OCI-LY1 (cell line): ENCODE measurements at regions not wholly inside any gene's neighbourhood (a gene's known extent, or its start where the extent isn't known, plus 50 kb on each side); places are given as distances from the start of the nearest gene placed in this dataset.

ENCODE experiments used
- H2AFZ ChIP-seq: fragments of 200-600 bp; sonication (generic), shearing (Covaris generic); 2 replicates; pipeline ENCODE4 v1.6.0; 2014; ENCODE audit warnings: antibody characterized with exemption, mild to moderate bottlenecking, low read length
- H3F3A ChIP-seq: fragments of 200-600 bp; sonication (generic), shearing (Covaris generic); 2 replicates; pipeline ENCODE4 v1.6.0; 2014; ENCODE audit warnings: mild to moderate bottlenecking, antibody characterized with exemption, low read length, moderate library complexity; ENCODE audit not compliant: insufficient read depth
- H3K27ac ChIP-seq: fragments of 200-600 bp; sonication (generic); 2 replicates; pipeline ENCODE4 v1.5.1; 2014; ENCODE audit warnings: low read length, mixed run types, mild to moderate bottlenecking, low read depth; ENCODE audit not compliant: poor library complexity, severe bottlenecking
- H3K27me3 ChIP-seq: fragments of 200-600 bp; sonication (generic); 2 replicates; pipeline ENCODE4 v1.6.0; 2014; ENCODE audit warnings: antibody characterized with exemption, mild to moderate bottlenecking, low read length, moderate library complexity; ENCODE audit not compliant: insufficient read depth
- H3K36me3 ChIP-seq: fragments of 200-600 bp; sonication (generic); 2 replicates; pipeline ENCODE4 v1.6.1; 2014; ENCODE audit warnings: mild to moderate bottlenecking, antibody characterized with exemption, low read length, moderate library complexity, mixed read lengths; ENCODE audit not compliant: insufficient read depth
- H3K4me1 ChIP-seq: fragments of 200-600 bp; sonication (generic); 2 replicates; pipeline ENCODE4 v1.5.1; 2014; ENCODE audit warnings: mild to moderate bottlenecking, low read length, moderate library complexity; ENCODE audit not compliant: insufficient read depth, severe bottlenecking
- H3K4me2 ChIP-seq: fragments of 200-600 bp; sonication (generic), shearing (Covaris generic); 2 replicates; pipeline ENCODE4 v1.6.1; 2014; ENCODE audit warnings: low read length
- H3K4me3 ChIP-seq: fragments of 200-600 bp; sonication (generic); 2 replicates; pipeline ENCODE4 v1.5.1; 2014; ENCODE audit warnings: low read length, low read depth, mild to moderate bottlenecking, mixed read lengths; ENCODE audit not compliant: poor library complexity, severe bottlenecking
- H3K79me2 ChIP-seq: fragments of 200-600 bp; shearing (Covaris generic); 2 replicates; pipeline ENCODE4 v1.6.1; 2016; ENCODE audit warnings: mixed run types, low read length, mixed read lengths; ENCODE audit not compliant: insufficient read depth
- H3K9ac ChIP-seq: fragments of 200-600 bp; sonication (generic), shearing (Covaris generic); 2 replicates; pipeline ENCODE4 v1.6.1; 2014; ENCODE audit warnings: mild to moderate bottlenecking, low read length, mixed read lengths
- H3K9me2 ChIP-seq: fragments of 200-600 bp; sonication (generic), shearing (Covaris generic); 2 replicates; pipeline ENCODE4 v1.6.1; 2014; ENCODE audit warnings: low read depth, mild to moderate bottlenecking, low read length, mixed read lengths
- H3K9me3 ChIP-seq: fragments of 200-600 bp; shearing (Covaris generic); 2 replicates; pipeline ENCODE4 v1.6.1; 2014; ENCODE audit warnings: low read length, mixed read lengths
- H4K20me1 ChIP-seq: fragments of 200-600 bp; sonication (generic), shearing (Covaris generic); 2 replicates; pipeline ENCODE4 v1.6.0; 2016; ENCODE audit warnings: mild to moderate bottlenecking, low read length; ENCODE audit not compliant: insufficient read depth
- EZH2 ChIP-seq: fragments of 200-600 bp; sonication (generic), shearing (Covaris generic); IDR thresholded peaks from 2 replicates; pipeline ENCODE4 v1.8.0; 2017; ENCODE audit warnings: borderline replicate concordance, mixed run types, mild to moderate bottlenecking, antibody characterized with exemption, low read length, moderate library complexity, mixed read lengths
- TF ChIP-seq, protein P1 (sequence below): fragments of 200-600 bp; sonication (generic), shearing (Covaris generic); IDR thresholded peaks from 2 replicates; pipeline ENCODE4 v1.5.1; 2017; ENCODE audit warnings: mild to moderate bottlenecking, antibody characterized with exemption, low read length, moderate library complexity, mixed read lengths

- no peaks in the 10 kb centered on the region for H3K9me3 ChIP-seq
- H3K27me3 ChIP-seq = no peaks in the 10 kb centered on the region
- H3K4me1 ChIP-seq = no peaks in the 10 kb centered on the region
- no peak overlapping the region for H2AFZ ChIP-seq
- no peaks in the 10 kb centered on the region for H3K36me3 ChIP-seq
- H3K9me2 ChIP-seq = no peaks in the 10 kb centered on the region
- no peak overlapping the region for H3K4me3 ChIP-seq
- H3K79me2 ChIP-seq = no peaks in the 10 kb centered on the region
- no peak overlapping the region for H3K4me2 ChIP-seq
- H3K27ac ChIP-seq = no peak overlapping the region
- no peaks in the 10 kb centered on the region for H4K20me1 ChIP-seq
- no peaks in the 10 kb centered on the region for H3F3A ChIP-seq
- no peak overlapping the region for H3K9ac ChIP-seq
- TF ChIP-seq, protein P1, sequence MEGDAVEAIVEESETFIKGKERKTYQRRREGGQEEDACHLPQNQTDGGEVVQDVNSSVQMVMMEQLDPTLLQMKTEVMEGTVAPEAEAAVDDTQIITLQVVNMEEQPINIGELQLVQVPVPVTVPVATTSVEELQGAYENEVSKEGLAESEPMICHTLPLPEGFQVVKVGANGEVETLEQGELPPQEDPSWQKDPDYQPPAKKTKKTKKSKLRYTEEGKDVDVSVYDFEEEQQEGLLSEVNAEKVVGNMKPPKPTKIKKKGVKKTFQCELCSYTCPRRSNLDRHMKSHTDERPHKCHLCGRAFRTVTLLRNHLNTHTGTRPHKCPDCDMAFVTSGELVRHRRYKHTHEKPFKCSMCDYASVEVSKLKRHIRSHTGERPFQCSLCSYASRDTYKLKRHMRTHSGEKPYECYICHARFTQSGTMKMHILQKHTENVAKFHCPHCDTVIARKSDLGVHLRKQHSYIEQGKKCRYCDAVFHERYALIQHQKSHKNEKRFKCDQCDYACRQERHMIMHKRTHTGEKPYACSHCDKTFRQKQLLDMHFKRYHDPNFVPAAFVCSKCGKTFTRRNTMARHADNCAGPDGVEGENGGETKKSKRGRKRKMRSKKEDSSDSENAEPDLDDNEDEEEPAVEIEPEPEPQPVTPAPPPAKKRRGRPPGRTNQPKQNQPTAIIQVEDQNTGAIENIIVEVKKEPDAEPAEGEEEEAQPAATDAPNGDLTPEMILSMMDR = no peak
- TF ChIP-seq EZH2 = no peak
These were observed 717.8 kb downstream of the DTWD2 start for GRCh38 chr5:118270526-118270925.

GRCh38 chr5:118258223-118258622 lies 730.1 kb downstream of the DTWD2 start:
- Histone ChIP-seq H3K79me2 (no peaks in the 10 kb centered on the region), H3K9me2 (no peaks in the 10 kb centered on the region), H3K4me3 (no peak overlapping the region), H2AFZ (no peak overlapping the region), H3K4me1 (no peaks in the 10 kb centered on the region), H3K27ac (no peak overlapping the region), H4K20me1 (no peaks in the 10 kb centered on the region), H3K9ac (no peak overlapping the region), H3K4me2 (no peak overlapping the region), H3F3A (no peaks in the 10 kb centered on the region), H3K36me3 (no peaks in the 10 kb centered on the region), H3K27me3 (no peaks in the 10 kb centered on the region), H3K9me3 (no peaks in the 10 kb centered on the region)
- TF ChIP-seq, protein P1 = no peak
- TF ChIP-seq EZH2 = no peak

- H3K4me2 ChIP-seq = no peak overlapping the region
- H3K4me1 ChIP-seq = no peaks in the 10 kb centered on the region
- peaks cover under 1% of the 10 kb centered on the region; the same call in 1 of the 2 replicates for H3K9me3 ChIP-seq
- no peaks in the 10 kb centered on the region for H3K27me3 ChIP-seq
- TF ChIP-seq, protein P1 = no peak
- no peak for TF ChIP-seq EZH2
- H3K4me3 ChIP-seq = no peak overlapping the region
- H3K79me2 ChIP-seq = no peaks in the 10 kb centered on the region
- no peak overlapping the region for H3K9ac ChIP-seq
- H3F3A ChIP-seq = no peaks in the 10 kb centered on the region
- no peaks in the 10 kb centered on the region for H3K36me3 ChIP-seq
- H3K27ac ChIP-seq = no peak overlapping the region
- H3K9me2 ChIP-seq = no peaks in the 10 kb centered on the region
- no peak overlapping the region for H2AFZ ChIP-seq
- H4K20me1 ChIP-seq = no peaks in the 10 kb centered on the region
These were observed 731.3 kb downstream of the DTWD2 start for GRCh38 chr5:118257066-118257465.
